ENCODE measurements at regions not wholly inside any gene's neighbourhood (a gene's known extent, or its start where the extent isn't known, plus 50 kb on each side); places are given as distances from the start of the nearest gene placed in this dataset.

DNA sequence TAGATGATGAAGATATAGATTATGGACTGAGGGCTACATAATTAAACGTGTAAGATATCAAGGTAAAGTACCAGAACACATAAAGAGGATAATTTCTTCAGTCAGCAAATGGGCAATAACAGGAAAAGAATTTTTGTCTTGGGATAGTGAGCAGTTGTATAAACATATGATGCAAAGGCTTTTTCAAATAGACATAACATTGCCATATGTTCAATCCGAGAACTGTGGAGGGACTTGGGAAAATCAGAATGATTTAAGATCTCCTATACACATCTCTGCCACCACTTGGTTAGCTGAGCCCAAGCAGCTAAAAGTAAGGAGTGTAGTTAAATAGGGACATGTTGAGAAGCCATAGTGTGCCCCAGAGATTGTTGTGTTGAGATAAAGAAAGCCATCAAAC lies 287.6 kb upstream of the ZNF521 start:
- Histone ChIP-seq H3K9me3 (no peaks in the 10 kb centered on the region), H3K27ac (no peak overlapping the region), H3K27me3 (no peaks in the 10 kb centered on the region), H3K4me1 (no peaks in the 10 kb centered on the region), H3K4me3 (no peak overlapping the region), H3K36me3 (no peaks in the 10 kb centered on the region)
- ATAC-seq (ENCODE audit: low FRiP score in 2 of 2) (no peak), DNase-seq (no peak)
- no peak for TF ChIP-seq EP300 (IDR thresholded peaks at IDR 0.05)
- TF ChIP-seq POLR2AphosphoS5 (IDR thresholded peaks at IDR 0.05): no peak
- TF ChIP-seq CTCF (IDR thresholded peaks at IDR 0.05): no peak
- TF ChIP-seq POLR2A (IDR thresholded peaks at IDR 0.05): no peak
- 74 to 88% methylated on average over 2 of the region's 2 CpGs for WGBS, 2 donors

DNA sequence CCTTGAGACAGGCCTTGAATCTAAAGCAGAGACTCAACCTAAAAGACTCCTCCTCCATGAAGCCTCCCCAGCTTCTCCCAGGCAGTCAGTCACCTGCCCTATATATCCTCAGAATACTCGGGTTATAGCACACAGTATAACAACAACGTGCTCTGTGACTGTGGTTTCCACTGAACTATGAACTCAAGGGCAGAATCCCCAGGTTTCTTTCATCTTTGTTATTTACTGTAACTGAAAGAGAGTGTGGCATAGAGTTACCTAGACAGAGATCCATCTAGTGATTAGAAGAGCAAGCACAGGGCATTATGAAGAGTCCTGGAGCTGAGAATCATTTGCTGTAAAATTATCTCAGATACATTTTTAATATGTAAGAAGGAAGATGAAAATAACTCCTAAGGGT lies 281.6 kb upstream of the ZNF521 start:
- Histone ChIP-seq H3K4me3 (no peak overlapping the region), H3K4me1 (no peaks in the 10 kb centered on the region), H3K27me3 (no peaks in the 10 kb centered on the region), H3K9me3 (no peaks in the 10 kb centered on the region), H3K27ac (no peak overlapping the region), H3K36me3 (no peaks in the 10 kb centered on the region)
- DNase-seq (no peak), ATAC-seq (ENCODE audit: low FRiP score in 2 of 2) (no peak)
- 67 to 75% methylated on average over 2 of the region's 2 CpGs for WGBS, 2 donors
- TF ChIP-seq CTCF (IDR thresholded peaks at IDR 0.05) (no peak), POLR2AphosphoS5 (IDR thresholded peaks at IDR 0.05) (no peak), POLR2A (IDR thresholded peaks at IDR 0.05) (no peak), EP300 (IDR thresholded peaks at IDR 0.05) (no peak)

DNA sequence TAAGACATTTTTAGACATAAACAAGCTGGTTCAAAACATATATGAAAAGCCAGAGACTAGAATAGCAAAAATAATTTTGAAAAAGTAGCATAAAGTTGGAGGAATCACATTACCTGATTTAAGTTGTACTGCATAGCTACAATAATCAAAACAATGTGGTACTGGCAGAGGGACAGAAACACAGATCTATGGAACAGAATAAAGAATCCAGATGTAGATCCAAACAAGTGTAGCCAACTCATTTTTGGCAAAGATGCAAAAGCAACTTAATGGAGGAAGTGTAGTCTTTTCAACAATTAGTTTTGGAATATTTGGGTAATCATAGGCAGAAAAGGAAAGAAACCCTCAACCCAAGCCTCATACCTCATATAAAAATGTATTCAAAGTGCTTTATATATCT lies 278.7 kb upstream of the ZNF521 start:
- Histone ChIP-seq H3K27me3 (no peaks in the 10 kb centered on the region), H3K27ac (no peak overlapping the region), H3K4me1 (no peaks in the 10 kb centered on the region), H3K36me3 (no peaks in the 10 kb centered on the region), H3K4me3 (no peak overlapping the region), H3K9me3 (peaks cover 4 to 18% (median 11%) of the 10 kb centered on the region in 4 donors)
- no peak for TF ChIP-seq EP300 (IDR thresholded peaks at IDR 0.05)
- no peak for TF ChIP-seq POLR2A (IDR thresholded peaks at IDR 0.05)
- TF ChIP-seq POLR2AphosphoS5 (IDR thresholded peaks at IDR 0.05): no peak
- no peak for TF ChIP-seq CTCF (IDR thresholded peaks at IDR 0.05)
- DNase-seq (no peak), ATAC-seq (ENCODE audit: low FRiP score in 2 of 2) (no peak)

DNA sequence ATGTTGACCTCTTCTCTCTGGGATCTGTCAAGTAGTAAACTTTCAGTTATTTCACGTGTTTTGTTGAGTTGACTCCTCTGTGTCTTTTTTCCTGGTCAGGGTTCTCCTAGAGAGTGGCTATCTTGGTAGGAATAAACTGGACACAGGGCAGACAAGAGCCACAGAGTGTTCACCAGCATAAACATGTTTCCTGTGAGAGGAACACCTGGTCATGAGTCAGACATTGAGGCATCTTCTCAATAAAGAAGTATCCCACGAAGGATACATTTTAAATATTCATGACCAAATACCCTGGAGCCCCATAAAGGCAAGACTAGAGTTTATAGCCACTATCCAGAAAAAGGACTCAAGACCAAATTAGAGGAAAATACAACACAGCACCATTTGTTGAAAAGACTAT lies 269.7 kb upstream of the ZNF521 start:
- no peak overlapping the region for H3K27ac ChIP-seq
- no peaks in the 10 kb centered on the region for H3K27me3 ChIP-seq
- peaks cover 4 to 12% (median 6%) of the 10 kb centered on the region in 4 donors for H3K9me3 ChIP-seq
- DNase-seq (no peak), ATAC-seq (ENCODE audit: low FRiP score in 2 of 2) (no peak)
- whole genome bisulfite sequencing, 2 donors: 89 to 96% methylated on average over 2 of the region's 2 CpGs
- H3K4me1 ChIP-seq: no peaks in the 10 kb centered on the region
- H3K36me3 ChIP-seq: no peaks in the 10 kb centered on the region
- no peak for TF ChIP-seq POLR2A (IDR thresholded peaks at IDR 0.05)
- no peak for TF ChIP-seq EP300 (IDR thresholded peaks at IDR 0.05)
- TF ChIP-seq POLR2AphosphoS5 (IDR thresholded peaks at IDR 0.05): no peak
- no peak for TF ChIP-seq CTCF (IDR thresholded peaks at IDR 0.05)
- H3K4me3 ChIP-seq: no peak overlapping the region

GRCh38 chr18:25621144-25621543 lies 269.2 kb upstream of the ZNF521 start:
- ATAC-seq (ENCODE audit: low FRiP score in 2 of 2): no peak
- Histone ChIP-seq H3K36me3 (no peaks in the 10 kb centered on the region), H3K9me3 (peaks cover under 1 to 8% (median 3%) of the 10 kb centered on the region in 4 donors), H3K4me3 (no peak overlapping the region), H3K27me3 (no peaks in the 10 kb centered on the region), H3K4me1 (no peaks in the 10 kb centered on the region), H3K27ac (no peak overlapping the region)
- DNase-seq: no peak
- no peak for TF ChIP-seq EP300 (IDR thresholded peaks at IDR 0.05)
- WGBS, 2 donors: 100% methylated on average over 1 of the region's 1 CpG
